SU-DHL-6 (cell line): ENCODE measurements at regions not wholly inside any gene's neighbourhood (a gene's known extent, or its start where the extent isn't known, plus 50 kb on each side); places are given as distances from the start of the nearest gene placed in this dataset.

Experiments used
- H2AFZ ChIP-seq: fragments of 200-600 bp; sonication (generic); 2 replicates; pipeline ENCODE4 v1.6.1; 2014; ENCODE audit warnings: low read depth, mild to moderate bottlenecking, moderate library complexity, mixed read lengths, antibody characterized with exemption, low read length; ENCODE audit not compliant: severe bottlenecking
- H3F3A ChIP-seq: fragments of 200-600 bp; shearing (Covaris generic); 2 replicates; pipeline ENCODE4 v1.6.0; 2016; ENCODE audit warnings: antibody characterized with exemption, mild to moderate bottlenecking; ENCODE audit not compliant: insufficient read depth
- H3K27ac ChIP-seq: fragments of 200-600 bp; sonication (generic); 2 replicates; pipeline ENCODE4 v1.5.1; 2016; ENCODE audit warnings: low read depth, mild to moderate bottlenecking, low read length, moderate library complexity, mixed read lengths
- H3K27me3 ChIP-seq: fragments of 200-600 bp; sonication (generic), shearing (Covaris generic); 2 replicates; pipeline ENCODE4 v1.6.0; 2014; ENCODE audit warnings: mild to moderate bottlenecking, low read length
- H3K36me3 ChIP-seq: fragments of 200-600 bp; sonication (generic); 2 replicates; pipeline ENCODE4 v1.6.1; 2014; ENCODE audit warnings: mild to moderate bottlenecking, low read length, mixed read lengths
- H3K4me2 ChIP-seq: fragments of 300-600, 200-600 bp; shearing (Covaris generic), sonication (generic); 2 replicates; pipeline ENCODE4 v1.6.0; 2014; ENCODE audit warnings: low read length, low read depth, mild to moderate bottlenecking; ENCODE audit not compliant: poor library complexity, severe bottlenecking
- H3K4me3 ChIP-seq: fragments of 200-600 bp; sonication (generic); 2 replicates; pipeline ENCODE4 v1.5.1; 2014; ENCODE audit warnings: antibody characterized with exemption, low read length, mild to moderate bottlenecking, mixed read lengths; ENCODE audit not compliant: insufficient read depth, poor library complexity, severe bottlenecking
- H3K79me2 ChIP-seq: fragments of 200-600 bp; sonication (generic); 2 replicates; pipeline ENCODE4 v1.6.1; 2014; ENCODE audit warnings: mild to moderate bottlenecking, low read length, moderate library complexity; ENCODE audit not compliant: insufficient read depth
- H3K9ac ChIP-seq: fragments of 200-600 bp; sonication (generic); 2 replicates; pipeline ENCODE4 v1.7.0; 2014; ENCODE audit warnings: mild to moderate bottlenecking, low read length
- H3K9me2 ChIP-seq: fragments of 200-600 bp; sonication (generic); replicated peaks from 2 replicates; pipeline ENCODE4 v1.6.1; 2014; ENCODE audit warnings: low read length; ENCODE audit not compliant: insufficient read depth
- H3K9me3 ChIP-seq: fragments of 200-600 bp; sonication (generic); 2 replicates; pipeline ENCODE4 v1.6.1; 2014; ENCODE audit warnings: low read length, mixed read lengths; ENCODE audit not compliant: insufficient read depth
- H4K20me1 ChIP-seq: fragments of 200-600 bp; sonication (generic); 2 replicates; pipeline ENCODE4 v1.6.1; 2014; ENCODE audit warnings: low read depth, mild to moderate bottlenecking, antibody characterized with exemption, low read length, moderate library complexity, mixed read lengths
- CTCF ChIP-seq: fragments of 200-600 bp; sonication (generic); IDR thresholded peaks from one replicate; pipeline ENCODE4 v1.5.1; 2017; ENCODE audit warnings: antibody characterized with exemption, mild to moderate bottlenecking, low read length, moderate library complexity; ENCODE audit not compliant: insufficient read depth, poor library complexity, severe bottlenecking
- EZH2phosphoT487 ChIP-seq: fragments of 200-600 bp; sonication (generic), shearing (Covaris generic); conservative IDR thresholded peaks from 2 replicates; pipeline ENCODE4 v1.6.1; 2018; ENCODE audit warnings: mild to moderate bottlenecking, antibody characterized with exemption, low read length, moderate library complexity, mixed read lengths

GRCh38 chr19:30095171-30095570, 153.1 kb downstream of the URI1 start:
- Histone ChIP-seq H2AFZ (no peak overlapping the region), H3K9me2 (no peaks in the 10 kb centered on the region), H3K4me2 (no peak overlapping the region), H3K79me2 (no peaks in the 10 kb centered on the region), H3F3A (no peaks in the 10 kb centered on the region), H3K9ac (no peak overlapping the region), H3K27ac (no peak overlapping the region), H3K36me3 (no peaks in the 10 kb centered on the region), H3K27me3 (no peaks in the 10 kb centered on the region), H3K4me3 (no peak overlapping the region), H4K20me1 (no peaks in the 10 kb centered on the region), H3K9me3 (no peaks in the 10 kb centered on the region)
- TF ChIP-seq CTCF (no peak), EZH2phosphoT487 (no peak)

GRCh38 chr19:30096596-30097370, 154.7 kb downstream of the URI1 start:
- no peak overlapping the region for H3K4me2 ChIP-seq
- H3K9me3 ChIP-seq: no peaks in the 10 kb centered on the region
- no peak overlapping the region for H3K9ac ChIP-seq
- no peak overlapping the region for H3K27ac ChIP-seq
- H3K9me2 ChIP-seq: no peaks in the 10 kb centered on the region
- H4K20me1 ChIP-seq: no peaks in the 10 kb centered on the region
- no peaks in the 10 kb centered on the region for H3K27me3 ChIP-seq
- H3F3A ChIP-seq: no peaks in the 10 kb centered on the region
- H3K79me2 ChIP-seq: no peaks in the 10 kb centered on the region
- no peak overlapping the region for H3K4me3 ChIP-seq
- TF ChIP-seq EZH2phosphoT487 (no peak), CTCF (no peak)
- H2AFZ ChIP-seq: no peak overlapping the region
- no peaks in the 10 kb centered on the region for H3K36me3 ChIP-seq

GRCh38 chr19:30097746-30098280, 155.8 kb downstream of the URI1 start:
- no peaks in the 10 kb centered on the region for H3K9me3 ChIP-seq
- TF ChIP-seq EZH2phosphoT487 (no peak), CTCF (no peak)

More at GRCh38 chr19:30097746-30098280, 155.8 kb downstream of the URI1 start:
- no peak overlapping the region for H3K9ac ChIP-seq
- H3K4me2 ChIP-seq: no peak overlapping the region
- H3K36me3 ChIP-seq: no peaks in the 10 kb centered on the region
- H3K27ac ChIP-seq: no peak overlapping the region
- H3F3A ChIP-seq: no peaks in the 10 kb centered on the region
- H2AFZ ChIP-seq: no peak overlapping the region
- H3K9me2 ChIP-seq: no peaks in the 10 kb centered on the region
- no peaks in the 10 kb centered on the region for H3K79me2 ChIP-seq
- no peaks in the 10 kb centered on the region for H4K20me1 ChIP-seq
- no peaks in the 10 kb centered on the region for H3K27me3 ChIP-seq
- H3K4me3 ChIP-seq: no peak overlapping the region
